ENCODE measurements at regions not wholly inside any gene's neighbourhood (a gene's known extent, or its start where the extent isn't known, plus 50 kb on each side); places are given as distances from the start of the nearest gene placed in this dataset.

GRCh38 chr14:40122968-40123648, 690.9 kb upstream of the FBXO33 start:
- H3K27ac ChIP-seq, result no peak overlapping the region

GRCh38 chr14:40119765-40120164, 687.5 kb upstream of the FBXO33 start:
- H3K27ac ChIP-seq, result no peak overlapping the region
- DNase-seq (ENCODE audit: low read depth, low spot score), result no peak
- H3K4me3 ChIP-seq, result no peak overlapping the region
- no peaks in the 10 kb centered on the region for H3K9me3 ChIP-seq (ENCODE audit: low read depth, low read length)
- TF ChIP-seq POLR2AphosphoS5 (IDR thresholded peaks at IDR 0.05; ENCODE audit: borderline replicate concordance, low read depth, low read length), result no peak
- no peak for TF ChIP-seq FOXP2 (optimal IDR thresholded peaks at IDR 0.05; ENCODE audit: control extremely low read depth, extremely low read length, insufficient read depth)
- TF ChIP-seq EZH2 (IDR thresholded peaks at IDR 0.05), result no peak
- H3K9ac ChIP-seq (ENCODE audit: insufficient read length), result no peak overlapping the region
- no peaks in the 10 kb centered on the region for H3K36me3 ChIP-seq (ENCODE audit: insufficient read depth, low read length)

More at GRCh38 chr14:40122968-40123648, 690.9 kb upstream of the FBXO33 start:
- Histone ChIP-seq H3K4me3 (no peak overlapping the region), H3K36me3 (ENCODE audit: insufficient read depth, low read length) (no peaks in the 10 kb centered on the region), H3K9me3 (ENCODE audit: low read depth, low read length) (no peaks in the 10 kb centered on the region), H3K9ac (ENCODE audit: insufficient read length) (no peak overlapping the region)
- TF ChIP-seq POLR2AphosphoS5 (IDR thresholded peaks at IDR 0.05; ENCODE audit: borderline replicate concordance, low read depth, low read length), result no peak
- no peak for TF ChIP-seq FOXP2 (optimal IDR thresholded peaks at IDR 0.05; ENCODE audit: control extremely low read depth, extremely low read length, insufficient read depth)
- no peak for TF ChIP-seq EZH2 (IDR thresholded peaks at IDR 0.05)
- no peak for DNase-seq (ENCODE audit: low read depth, low spot score)

DNA sequence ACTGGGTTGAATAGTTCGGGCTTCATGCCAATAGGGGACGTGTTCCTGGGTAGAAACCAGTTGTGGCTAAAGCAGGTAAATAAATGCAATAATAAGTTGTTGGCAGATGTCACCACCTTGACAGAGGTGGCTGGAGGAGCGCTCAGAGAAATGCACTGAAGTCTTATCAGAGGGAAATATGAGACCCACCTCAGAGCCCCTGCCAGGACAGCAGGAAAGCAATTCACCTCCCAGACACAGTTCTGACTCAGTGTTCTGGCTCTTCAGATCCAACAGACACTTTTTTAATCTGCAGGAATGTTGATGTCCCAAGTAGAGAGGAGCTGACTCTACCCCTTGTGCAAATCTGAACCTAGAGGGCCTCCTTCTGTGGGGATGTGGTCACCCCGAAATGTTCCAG, 687.1 kb upstream of the FBXO33 start:
- Histone ChIP-seq H3K9me3 (ENCODE audit: low read depth, low read length) (no peaks in the 10 kb centered on the region), H3K4me3 (no peak overlapping the region), H3K9ac (ENCODE audit: insufficient read length) (no peak overlapping the region), H3K36me3 (ENCODE audit: insufficient read depth, low read length) (no peaks in the 10 kb centered on the region), H3K27ac (no peak overlapping the region)
- TF ChIP-seq EZH2 (IDR thresholded peaks at IDR 0.05) (no peak), FOXP2 (optimal IDR thresholded peaks at IDR 0.05; ENCODE audit: control extremely low read depth, extremely low read length, insufficient read depth) (no peak), POLR2AphosphoS5 (IDR thresholded peaks at IDR 0.05; ENCODE audit: borderline replicate concordance, low read depth, low read length) (no peak)
- no peak for DNase-seq (ENCODE audit: low read depth, low spot score)

- Histone ChIP-seq H3K4me3 (no peak overlapping the region), H3K36me3 (ENCODE audit: insufficient read depth, low read length) (no peaks in the 10 kb centered on the region), H3K27ac (no peak overlapping the region), H3K9me3 (ENCODE audit: low read depth, low read length) (no peaks in the 10 kb centered on the region), H3K9ac (ENCODE audit: insufficient read length) (no peak overlapping the region)
- DNase-seq (ENCODE audit: low read depth, low spot score), result no peak
- TF ChIP-seq FOXP2 (optimal IDR thresholded peaks at IDR 0.05; ENCODE audit: control extremely low read depth, extremely low read length, insufficient read depth) (no peak), POLR2AphosphoS5 (IDR thresholded peaks at IDR 0.05; ENCODE audit: borderline replicate concordance, low read depth, low read length) (no peak), EZH2 (IDR thresholded peaks at IDR 0.05) (no peak)
Observed at GRCh38 chr14:40115583-40115982, 683.4 kb upstream of the FBXO33 start.

GRCh38 chr14:40113671-40114070, 681.4 kb upstream of the FBXO33 start:
- H3K27ac ChIP-seq, result no peak overlapping the region
- H3K4me3 ChIP-seq, result no peak overlapping the region
- no peak for DNase-seq (ENCODE audit: low read depth, low spot score)
- H3K9ac ChIP-seq (ENCODE audit: insufficient read length), result no peak overlapping the region
- H3K9me3 ChIP-seq (ENCODE audit: low read depth, low read length), result no peaks in the 10 kb centered on the region
- TF ChIP-seq EZH2 (IDR thresholded peaks at IDR 0.05), result no peak
- no peaks in the 10 kb centered on the region for H3K36me3 ChIP-seq (ENCODE audit: insufficient read depth, low read length)

DNA sequence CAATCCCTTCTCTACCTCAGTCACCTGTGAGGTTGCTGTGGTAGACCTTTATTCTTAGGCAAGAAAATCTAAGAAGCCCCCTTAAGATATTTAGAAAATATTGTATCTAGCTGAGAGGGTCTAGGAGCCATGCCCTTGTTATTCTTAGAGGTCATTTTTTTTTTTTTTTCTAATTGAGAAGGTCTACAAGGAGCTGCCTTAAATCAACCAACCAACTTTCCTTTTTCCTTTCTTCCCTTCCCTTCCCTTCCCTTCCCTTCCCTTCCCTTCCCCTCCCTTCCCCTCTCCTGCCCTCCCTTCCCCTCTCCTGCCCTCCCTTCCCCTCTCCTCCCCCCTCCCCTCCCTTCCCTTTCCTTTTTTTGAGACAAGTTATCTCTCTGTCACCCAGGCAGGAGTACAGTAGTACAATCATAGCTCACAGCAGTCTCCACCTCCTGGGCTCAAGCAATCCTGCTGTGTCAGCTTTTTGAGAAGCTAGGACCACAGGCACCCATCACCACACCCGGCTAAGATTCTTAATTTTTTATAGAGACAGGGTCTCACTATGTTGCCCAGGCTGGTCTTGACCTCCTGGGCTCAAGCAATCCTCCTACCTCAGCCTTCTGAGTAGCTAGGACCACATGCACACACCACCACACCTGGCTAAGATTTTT, 668.4 kb upstream of the FBXO33 start:
- no peak overlapping the region for H3K27ac ChIP-seq
- no peak overlapping the region for H3K9ac ChIP-seq (ENCODE audit: insufficient read length)
- no peaks in the 10 kb centered on the region for H3K36me3 ChIP-seq (ENCODE audit: insufficient read depth, low read length)
- H3K4me3 ChIP-seq, result no peak overlapping the region
- TF ChIP-seq POLR2AphosphoS5 (IDR thresholded peaks at IDR 0.05; ENCODE audit: borderline replicate concordance, low read depth, low read length) (no peak), EZH2 (IDR thresholded peaks at IDR 0.05) (no peak), FOXP2 (optimal IDR thresholded peaks at IDR 0.05; ENCODE audit: control extremely low read depth, extremely low read length, insufficient read depth) (no peak)
- no peak for DNase-seq (ENCODE audit: low read depth, low spot score)
- H3K9me3 ChIP-seq (ENCODE audit: low read depth, low read length), result no peaks in the 10 kb centered on the region

- no peak for DNase-seq (ENCODE audit: low read depth, low spot score)
- no peak overlapping the region for H3K27ac ChIP-seq
- no peak overlapping the region for H3K9ac ChIP-seq (ENCODE audit: insufficient read length)
- no peak for TF ChIP-seq EZH2 (IDR thresholded peaks at IDR 0.05)
- TF ChIP-seq POLR2AphosphoS5 (IDR thresholded peaks at IDR 0.05; ENCODE audit: borderline replicate concordance, low read depth, low read length), result no peak
- H3K4me3 ChIP-seq, result no peak overlapping the region
- H3K36me3 ChIP-seq (ENCODE audit: insufficient read depth, low read length), result no peaks in the 10 kb centered on the region
- no peaks in the 10 kb centered on the region for H3K9me3 ChIP-seq (ENCODE audit: low read depth, low read length)
Observed at GRCh38 chr14:40099316-40099715, 667.1 kb upstream of the FBXO33 start.

DNA sequence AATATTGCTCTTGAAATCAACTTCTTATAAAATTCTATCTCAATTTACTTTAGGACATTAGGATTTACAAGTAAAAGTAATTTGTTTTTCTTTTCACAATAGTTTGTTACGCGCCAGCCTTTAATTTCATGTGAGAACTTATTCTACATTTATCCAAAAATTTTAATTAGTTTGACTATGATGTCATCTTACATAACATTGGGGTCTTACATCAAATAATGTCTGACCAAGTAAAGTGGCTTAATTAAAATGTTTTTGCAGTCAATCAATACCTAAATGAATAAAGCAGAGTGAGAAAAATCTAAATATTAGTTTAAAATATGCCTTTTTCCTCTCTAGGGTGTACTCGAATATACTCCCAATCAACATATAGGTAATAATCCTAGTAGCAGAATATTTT, 666.2 kb upstream of the FBXO33 start:
- Histone ChIP-seq H3K9me3 (ENCODE audit: low read depth, low read length) (no peaks in the 10 kb centered on the region), H3K9ac (ENCODE audit: insufficient read length) (no peak overlapping the region), H3K4me3 (no peak overlapping the region), H3K36me3 (ENCODE audit: insufficient read depth, low read length) (no peaks in the 10 kb centered on the region), H3K27ac (no peak overlapping the region)
- no peak for DNase-seq (ENCODE audit: low read depth, low spot score)
- TF ChIP-seq FOXP2 (optimal IDR thresholded peaks at IDR 0.05; ENCODE audit: control extremely low read depth, extremely low read length, insufficient read depth) (no peak), POLR2AphosphoS5 (IDR thresholded peaks at IDR 0.05; ENCODE audit: borderline replicate concordance, low read depth, low read length) (no peak), EZH2 (IDR thresholded peaks at IDR 0.05) (no peak)

DNA sequence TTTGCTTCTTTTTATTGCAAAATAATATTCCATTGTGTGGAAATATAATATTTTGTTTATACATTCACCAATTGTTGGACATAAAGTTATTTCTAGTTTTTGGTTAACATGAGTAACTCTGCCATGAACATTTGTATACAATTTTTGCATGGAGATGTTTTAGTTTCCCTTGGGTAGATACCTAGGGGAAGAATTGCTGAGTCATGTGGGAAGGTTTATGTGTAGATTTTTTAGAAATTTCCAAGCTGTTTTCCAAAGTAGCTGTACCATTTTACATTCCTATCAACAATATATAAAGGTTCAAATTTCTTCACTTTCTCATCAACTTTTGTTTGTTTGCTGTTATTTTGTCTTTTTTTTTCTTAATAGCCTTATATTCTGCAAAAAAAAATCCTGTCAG, 664.7 kb upstream of the FBXO33 start:
- no peak for TF ChIP-seq FOXP2 (optimal IDR thresholded peaks at IDR 0.05; ENCODE audit: control extremely low read depth, extremely low read length, insufficient read depth)
- TF ChIP-seq POLR2AphosphoS5 (IDR thresholded peaks at IDR 0.05; ENCODE audit: borderline replicate concordance, low read depth, low read length), result no peak
- TF ChIP-seq EZH2 (IDR thresholded peaks at IDR 0.05), result no peak
- Histone ChIP-seq H3K27ac (no peak overlapping the region), H3K9ac (ENCODE audit: insufficient read length) (no peak overlapping the region), H3K4me3 (no peak overlapping the region), H3K9me3 (ENCODE audit: low read depth, low read length) (no peaks in the 10 kb centered on the region), H3K36me3 (ENCODE audit: insufficient read depth, low read length) (no peaks in the 10 kb centered on the region)
- no peak for DNase-seq (ENCODE audit: low read depth, low spot score)
